Dedifferentiated amniotic fluid mesenchymal stem cell (primary cell): ENCODE measurements at regions not wholly inside any gene's neighbourhood (a gene's known extent, or its start where the extent isn't known, plus 50 kb on each side); places are given as distances from the start of the nearest gene placed in this dataset.

Experiments used
- DNase-seq: peaks from one replicate; pipeline ENCODE4 v3.0.0-alpha.2; 2016; ENCODE audit errors: extremely low spot score

GRCh38 chr7:34275624-34276023 lies 370.3 kb downstream of the BMPER start:
- no peak for DNase-seq

- DNase-seq: no peak
Observed at GRCh38 chr7:34277016-34277802, 371.9 kb downstream of the BMPER start.

- DNase-seq: no peak
Observed at GRCh38 chr7:34277803-34278199, 372.5 kb downstream of the BMPER start.

GRCh38 chr7:34281260-34281659 lies 375.9 kb downstream of the BMPER start:
- no peak for DNase-seq

GRCh38 chr7:34282271-34282670 lies 375.7 kb upstream of the NPSR1 start:
- no peak for DNase-seq

GRCh38 chr7:34296663-34297062 lies 361.4 kb upstream of the NPSR1 start:
- DNase-seq: no peak

GRCh38 chr7:34298492-34299013 lies 359.5 kb upstream of the NPSR1 start:
- no peak for DNase-seq

DNA sequence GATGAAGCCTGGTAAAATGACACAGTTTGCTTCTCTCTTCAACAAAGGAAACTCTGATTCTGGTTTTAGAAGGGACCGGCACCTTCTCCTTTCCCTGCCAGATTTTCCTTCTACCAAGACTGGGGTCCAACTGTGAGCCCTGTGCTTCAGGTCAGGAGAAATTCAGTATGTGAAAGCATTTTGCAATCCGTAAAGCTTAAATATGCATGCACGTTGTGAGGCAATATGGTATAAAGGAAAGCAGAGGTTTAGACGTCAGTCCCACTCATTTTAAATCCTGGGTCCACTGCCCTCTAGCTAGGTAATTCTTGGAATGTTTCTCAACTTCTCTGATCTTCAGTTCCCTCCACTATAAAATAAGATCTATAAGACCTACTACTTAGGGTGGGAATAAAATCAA lies 359.0 kb upstream of the NPSR1 start:
- no peak for DNase-seq

- DNase-seq: no peak
Observed at GRCh38 chr7:34307540-34307939, 350.5 kb upstream of the NPSR1 start.

- DNase-seq: no peak
Observed at GRCh38 chr7:34308595-34308994, 349.4 kb upstream of the NPSR1 start.

- DNase-seq: no peak
Observed at GRCh38 chr7:34309116-34309515, 348.9 kb upstream of the NPSR1 start.

GRCh38 chr7:34309584-34309983 lies 348.4 kb upstream of the NPSR1 start:
- no peak for DNase-seq

DNA sequence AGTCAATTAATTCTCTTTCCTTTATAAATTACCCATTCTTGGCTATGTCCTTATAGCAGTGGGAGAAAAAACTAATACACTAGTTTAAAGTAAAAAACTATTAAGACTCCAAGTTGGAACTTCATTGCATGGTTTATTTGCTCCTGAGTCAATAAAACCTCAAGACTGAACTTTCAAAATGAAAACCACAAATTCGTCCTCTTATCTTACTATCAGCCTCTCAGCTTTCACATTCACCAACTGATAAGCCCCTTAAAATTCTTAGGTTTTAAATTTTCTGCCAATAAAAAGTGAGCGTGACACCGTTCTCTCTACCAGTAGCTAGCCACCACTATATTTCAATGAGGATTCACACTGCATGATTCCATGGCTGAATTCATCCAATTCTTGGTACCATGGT lies 346.4 kb upstream of the NPSR1 start:
- no peak for DNase-seq

GRCh38 chr7:34312624-34313023 lies 345.4 kb upstream of the NPSR1 start:
- DNase-seq: no peak

DNA sequence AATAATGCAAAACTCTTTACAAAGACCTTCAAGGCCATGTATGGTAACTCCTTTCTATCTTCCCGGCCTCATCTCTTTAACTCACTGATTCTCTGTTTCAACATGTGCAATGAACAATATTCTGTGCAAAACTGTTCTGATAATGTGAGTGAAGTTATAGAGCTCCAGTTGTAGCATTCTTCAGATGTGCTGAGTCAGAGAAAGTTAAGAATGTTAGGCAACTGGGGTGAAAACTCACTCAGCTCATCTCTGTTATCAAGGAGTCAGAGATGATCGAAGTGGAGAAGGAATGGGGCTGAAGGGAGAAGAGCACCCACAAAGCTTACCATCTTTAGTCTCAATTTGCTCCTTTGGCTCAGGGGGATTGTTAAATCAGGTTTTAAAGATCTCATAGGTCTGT lies 344.7 kb upstream of the NPSR1 start:
- no peak for DNase-seq

- DNase-seq: peak; percentile 51
Observed at GRCh38 chr7:34315032-34315431, 343.0 kb upstream of the NPSR1 start.

DNA sequence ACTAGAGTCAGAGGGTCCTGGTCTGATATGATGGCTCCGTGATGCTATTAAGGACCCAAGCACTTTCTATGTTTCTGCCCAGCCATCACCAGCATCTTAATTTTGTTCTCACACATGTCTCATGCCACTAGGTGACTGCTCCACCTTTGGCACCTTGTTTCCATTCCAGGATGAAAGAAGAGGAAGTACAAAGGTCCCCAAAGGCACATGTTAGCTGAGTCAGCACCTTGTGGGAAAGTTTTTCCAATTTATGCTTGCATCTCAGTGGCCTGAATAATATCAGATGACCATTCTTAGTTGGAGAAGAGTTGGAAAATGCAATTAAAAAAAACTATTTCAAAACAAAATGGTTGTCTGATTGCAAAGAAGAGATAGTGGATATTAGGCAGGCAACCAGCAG lies 341.0 kb upstream of the NPSR1 start:
- no peak for DNase-seq

DNA sequence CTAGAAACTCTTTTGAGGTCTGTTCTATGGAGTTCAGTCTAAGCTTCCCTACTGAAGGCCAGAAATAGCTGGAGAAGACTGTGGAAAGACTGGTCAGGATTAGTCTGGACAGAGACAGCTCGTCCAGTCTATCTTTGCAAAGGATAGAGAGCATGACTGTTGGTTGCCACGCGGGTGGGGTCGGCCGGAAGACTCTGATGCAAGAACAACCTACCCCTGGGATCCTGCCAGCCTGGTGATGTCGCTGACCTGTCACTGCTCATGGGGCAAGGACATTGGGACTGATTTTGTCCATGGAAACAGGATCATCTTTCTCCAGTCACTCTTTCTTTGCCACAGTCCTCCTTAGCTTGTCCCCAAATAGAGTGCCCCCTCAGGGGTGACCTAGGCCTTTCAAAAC lies 337.6 kb upstream of the NPSR1 start:
- DNase-seq: no peak

DNA sequence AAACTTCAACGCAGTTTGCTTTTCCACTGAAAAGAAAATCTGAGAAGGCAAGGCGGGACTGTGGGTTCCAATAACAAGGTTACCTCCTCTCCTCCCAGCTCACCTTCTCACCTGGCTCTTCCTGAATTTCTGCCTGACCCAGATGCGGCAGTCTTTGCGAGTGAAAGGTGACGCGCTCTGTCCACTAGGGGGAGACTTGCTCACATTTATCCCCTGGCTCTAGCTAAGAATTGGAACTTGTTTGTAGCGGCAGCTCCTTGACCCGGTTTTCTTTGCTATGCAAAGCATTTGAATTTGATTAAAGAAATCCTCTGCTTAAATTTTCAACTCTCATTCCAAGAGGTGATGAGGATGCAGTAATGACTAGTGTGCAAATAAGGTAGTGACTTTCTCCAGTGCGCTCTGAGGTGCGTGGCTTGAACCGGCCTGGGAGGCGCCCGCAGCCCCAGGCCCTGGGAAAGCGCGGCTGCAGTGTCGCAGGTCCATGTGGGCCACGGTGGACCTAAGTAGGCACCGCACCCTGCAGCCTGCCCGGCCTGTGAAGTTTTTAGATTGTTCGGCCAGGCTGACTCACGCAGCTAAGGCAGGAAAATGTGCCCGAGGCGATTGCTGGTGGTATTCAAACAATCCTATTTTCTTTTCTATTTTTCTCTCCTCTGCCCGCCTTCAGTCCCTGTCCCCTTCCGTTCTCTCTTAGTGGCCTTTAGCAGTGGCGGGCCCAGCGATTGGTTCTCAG lies 336.9 kb upstream of the NPSR1 start:
- peak; percentile 88 for DNase-seq

DNA sequence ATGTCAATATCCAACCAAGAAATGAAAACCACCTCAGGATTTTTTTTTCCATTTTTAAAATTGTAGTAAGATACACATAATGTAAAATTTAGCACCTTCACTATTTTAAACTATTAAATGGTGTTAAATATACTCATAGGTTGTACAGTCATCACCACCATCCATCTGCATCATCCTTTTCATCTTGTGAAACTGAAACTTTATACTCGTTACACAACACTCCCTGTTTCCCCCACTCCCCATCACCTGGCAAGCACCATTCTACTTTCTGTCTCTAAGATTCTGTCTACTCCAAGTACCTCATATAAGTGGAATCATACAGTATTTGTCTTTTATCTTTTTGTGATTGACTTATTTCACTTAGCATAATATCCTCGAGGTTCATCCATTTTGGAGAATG lies 335.2 kb upstream of the NPSR1 start:
- DNase-seq: no peak

- no peak for DNase-seq
Observed at GRCh38 chr7:34327681-34328080, 330.3 kb upstream of the NPSR1 start.

DNA sequence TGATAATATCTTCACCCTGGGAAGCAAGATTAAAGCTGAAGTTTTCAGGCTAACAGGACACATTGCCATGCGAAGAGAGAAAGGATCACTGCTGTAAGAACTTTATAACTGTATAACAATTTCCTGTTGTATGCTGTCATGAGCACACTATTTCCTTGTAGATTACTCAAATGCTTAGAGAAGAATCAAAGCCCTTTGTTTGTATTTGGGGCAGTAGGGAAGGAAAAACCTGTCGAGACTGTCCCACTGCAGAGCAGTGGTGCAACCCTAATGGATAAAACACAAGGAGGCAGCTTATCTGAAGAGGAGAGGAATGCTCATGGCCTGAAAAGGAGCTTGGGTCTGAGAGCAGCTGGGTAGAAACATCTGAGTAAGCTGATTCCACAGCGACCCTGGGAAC lies 327.7 kb upstream of the NPSR1 start:
- no peak for DNase-seq

GRCh38 chr7:34331102-34331501 lies 326.9 kb upstream of the NPSR1 start:
- no peak for DNase-seq
